Cardiac muscle cell (in vitro differentiated cells and primary cell): ENCODE measurements at regions not wholly inside any gene's neighbourhood (a gene's known extent, or its start where the extent isn't known, plus 50 kb on each side); places are given as distances from the start of the nearest gene placed in this dataset.

Experiments
- DNase-seq, 2 donors: peaks; one replicate each; pipeline versions ENCODE4 v3.0.0 to v3.0.0-alpha.2; 2010 to 2017; ENCODE audit warnings: low read depth in 1 of 2, low spot score in 1 of 2
- H3K27ac ChIP-seq: fragments of 200-600 bp; sonication (generic); 2 replicates; pipeline ENCODE4 v1.5.1; 2016
- H3K27me3 ChIP-seq: fragments of 200-600 bp; sonication (generic); 2 replicates; pipeline ENCODE4 v1.6.0; 2016; ENCODE audit warnings: control low read depth
- H3K36me3 ChIP-seq: fragments of 200-600 bp; sonication (generic); 2 replicates; pipeline ENCODE4 v1.5.1; 2016; ENCODE audit warnings: control low read depth
- H3K4me1 ChIP-seq: fragments of 200-600 bp; sonication (generic); 2 replicates; pipeline ENCODE4 v1.8.1; 2017; ENCODE audit warnings: low read depth, mild to moderate bottlenecking, mixed run types
- H3K4me3 ChIP-seq: fragments of 200-600 bp; sonication (generic); 2 replicates; pipeline ENCODE4 v1.5.1; 2016; ENCODE audit warnings: mild to moderate bottlenecking
- H3K9me3 ChIP-seq: fragments of 200-600 bp; sonication (generic); 2 replicates; pipeline ENCODE4 v1.5.1; 2017; ENCODE audit warnings: low read depth, mild to moderate bottlenecking, control low read depth
- TF ChIP-seq, protein P1 (sequence below): IDR thresholded peaks from 2 replicates; pipeline ENCODE4 v1.5.1; 2012; ENCODE audit warnings: low read depth, mild to moderate bottlenecking, low read length

DNA sequence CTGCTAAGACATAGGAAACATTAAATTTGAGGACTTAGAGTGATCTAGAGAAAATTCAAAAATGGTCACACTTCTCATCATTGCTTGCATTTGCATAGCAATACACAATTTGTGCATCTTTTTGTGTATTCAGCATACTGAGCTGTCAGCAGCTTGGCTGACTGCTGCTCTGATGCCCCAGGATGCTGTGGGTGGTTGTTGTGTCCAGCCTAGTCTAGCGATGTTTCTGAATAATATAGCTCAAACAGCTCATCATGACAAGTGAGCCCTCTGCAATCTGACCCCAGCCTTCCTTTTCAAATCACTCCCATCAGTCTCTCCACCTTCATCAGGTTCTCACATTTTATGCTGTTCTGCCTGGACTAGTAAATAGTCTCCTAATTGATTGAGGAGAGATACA is 483.7 kb upstream of the SPHKAP start:
- Histone ChIP-seq H3K9me3 (no peaks in the 10 kb centered on the region), H3K27me3 (no peaks in the 10 kb centered on the region), H3K27ac (no peak overlapping the region), H3K4me3 (no peak overlapping the region), H3K36me3 (no peaks in the 10 kb centered on the region), H3K4me1 (no peaks in the 10 kb centered on the region)
- DNase-seq: no peak
- TF ChIP-seq, protein P1, sequence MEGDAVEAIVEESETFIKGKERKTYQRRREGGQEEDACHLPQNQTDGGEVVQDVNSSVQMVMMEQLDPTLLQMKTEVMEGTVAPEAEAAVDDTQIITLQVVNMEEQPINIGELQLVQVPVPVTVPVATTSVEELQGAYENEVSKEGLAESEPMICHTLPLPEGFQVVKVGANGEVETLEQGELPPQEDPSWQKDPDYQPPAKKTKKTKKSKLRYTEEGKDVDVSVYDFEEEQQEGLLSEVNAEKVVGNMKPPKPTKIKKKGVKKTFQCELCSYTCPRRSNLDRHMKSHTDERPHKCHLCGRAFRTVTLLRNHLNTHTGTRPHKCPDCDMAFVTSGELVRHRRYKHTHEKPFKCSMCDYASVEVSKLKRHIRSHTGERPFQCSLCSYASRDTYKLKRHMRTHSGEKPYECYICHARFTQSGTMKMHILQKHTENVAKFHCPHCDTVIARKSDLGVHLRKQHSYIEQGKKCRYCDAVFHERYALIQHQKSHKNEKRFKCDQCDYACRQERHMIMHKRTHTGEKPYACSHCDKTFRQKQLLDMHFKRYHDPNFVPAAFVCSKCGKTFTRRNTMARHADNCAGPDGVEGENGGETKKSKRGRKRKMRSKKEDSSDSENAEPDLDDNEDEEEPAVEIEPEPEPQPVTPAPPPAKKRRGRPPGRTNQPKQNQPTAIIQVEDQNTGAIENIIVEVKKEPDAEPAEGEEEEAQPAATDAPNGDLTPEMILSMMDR: no peak

DNA sequence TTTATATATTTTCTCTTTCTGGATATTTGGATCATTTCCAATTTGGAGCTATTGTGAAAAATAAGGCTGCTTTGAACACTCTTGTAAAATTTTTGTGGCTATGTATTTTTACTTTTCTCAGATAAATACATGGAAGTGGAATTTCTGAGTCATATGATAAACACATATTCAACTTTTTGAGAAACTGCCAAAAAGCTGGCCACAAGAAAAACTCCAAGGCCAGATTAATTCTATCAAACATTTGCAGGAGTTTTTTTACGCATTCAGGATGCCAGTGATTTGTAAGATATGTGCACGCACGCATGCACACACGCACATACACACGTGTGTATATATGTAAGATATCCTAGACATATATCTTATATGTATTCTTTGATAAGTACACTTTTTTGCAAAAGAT is 477.5 kb upstream of the SPHKAP start:
- H3K4me3 ChIP-seq: no peak overlapping the region
- H3K4me1 ChIP-seq: peaks cover 13% of the 10 kb centered on the region
- H3K9me3 ChIP-seq: no peaks in the 10 kb centered on the region
- no peaks in the 10 kb centered on the region for H3K36me3 ChIP-seq
- DNase-seq: peak in 1 of 2 donors; percentile 95
- TF ChIP-seq, protein P1: no peak
- no peaks in the 10 kb centered on the region for H3K27me3 ChIP-seq
- no peak overlapping the region for H3K27ac ChIP-seq

DNA sequence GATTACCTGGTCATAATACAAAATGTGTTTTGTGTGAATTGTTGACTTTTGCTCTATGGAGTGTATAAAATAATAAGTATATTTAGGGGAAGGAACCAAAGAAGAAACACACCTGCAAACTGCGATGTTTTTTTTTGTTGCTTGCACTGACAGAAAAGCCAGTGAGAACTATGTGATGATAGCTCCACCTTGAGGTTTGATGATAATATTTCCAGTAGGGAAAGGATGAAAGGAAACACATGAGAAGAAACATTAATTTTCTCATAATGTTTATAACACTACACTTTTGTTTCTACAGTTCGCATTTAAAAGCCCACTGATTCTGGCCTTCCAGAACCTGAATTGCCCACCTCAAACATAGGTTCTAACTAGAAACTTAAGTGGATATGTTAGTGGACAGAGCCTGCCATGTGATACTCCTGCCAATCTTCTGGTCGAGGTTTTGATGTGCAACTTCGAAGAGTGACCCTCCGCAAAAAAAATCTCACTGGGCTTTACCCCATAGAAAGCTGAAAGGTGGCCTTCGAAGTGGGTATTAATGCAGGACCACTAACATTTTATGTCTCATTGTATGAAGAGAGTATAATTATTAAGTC is 476.4 kb upstream of the SPHKAP start:
- TF ChIP-seq, protein P1: peak; percentile 47
- Histone ChIP-seq H3K27me3 (no peaks in the 10 kb centered on the region), H3K36me3 (no peaks in the 10 kb centered on the region), H3K4me1 (peaks cover 16% of the 10 kb centered on the region), H3K4me3 (no peak overlapping the region), H3K27ac (no peak overlapping the region), H3K9me3 (no peaks in the 10 kb centered on the region)
- peak; percentile 62 to 72 for DNase-seq

DNA sequence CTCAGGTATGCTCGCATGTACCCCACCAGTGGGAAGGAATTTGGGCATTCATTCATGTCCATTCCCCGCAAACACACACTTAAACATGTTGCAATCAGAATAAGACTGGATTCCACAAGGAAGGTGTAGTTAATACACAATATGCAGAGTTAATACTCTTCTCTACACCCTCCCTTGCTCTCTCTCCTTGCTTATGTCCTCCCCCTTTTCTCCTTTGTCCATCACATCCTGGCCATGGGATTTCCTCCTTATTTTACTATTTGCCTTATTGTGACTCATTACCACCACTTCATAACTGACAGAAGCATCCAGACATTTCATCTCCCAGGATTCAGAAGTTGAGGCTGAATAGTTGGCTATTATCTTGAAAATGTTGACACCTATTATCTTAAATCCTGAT is 473.8 kb upstream of the SPHKAP start:
- H3K36me3 ChIP-seq: no peaks in the 10 kb centered on the region
- DNase-seq: no peak
- H3K9me3 ChIP-seq: no peaks in the 10 kb centered on the region
- no peak overlapping the region for H3K4me3 ChIP-seq
- TF ChIP-seq, protein P1: no peak
- no peaks in the 10 kb centered on the region for H3K27me3 ChIP-seq
- no peak overlapping the region for H3K27ac ChIP-seq
- H3K4me1 ChIP-seq: peaks cover 22% of the 10 kb centered on the region

DNA sequence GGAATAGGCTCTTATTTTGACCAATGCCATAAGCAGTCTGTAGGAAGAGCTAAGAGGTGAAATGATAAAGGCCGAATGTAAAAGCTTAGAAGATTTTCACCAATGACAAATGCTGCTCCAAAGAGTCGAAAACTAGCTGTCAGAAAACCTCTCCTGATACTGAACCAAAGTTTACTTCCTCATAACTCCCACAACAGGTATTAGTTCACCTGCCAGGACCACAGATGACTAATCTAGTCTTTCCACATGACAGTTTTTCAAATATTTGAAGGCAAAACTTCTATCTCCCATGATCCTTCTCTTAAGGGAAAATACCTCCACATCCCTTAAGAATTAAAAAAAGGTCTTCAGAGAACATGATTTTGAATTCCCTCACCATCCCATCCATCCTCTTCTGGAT is 473.2 kb upstream of the SPHKAP start:
- Histone ChIP-seq H3K4me1 (peaks cover 28% of the 10 kb centered on the region), H3K4me3 (no peak overlapping the region), H3K9me3 (no peaks in the 10 kb centered on the region), H3K36me3 (no peaks in the 10 kb centered on the region), H3K27ac (no peak overlapping the region), H3K27me3 (no peaks in the 10 kb centered on the region)
- DNase-seq: no peak
- TF ChIP-seq, protein P1: no peak
